GM19238 (cell line): ENCODE measurements at regions not wholly inside any gene's neighbourhood (a gene's known extent, or its start where the extent isn't known, plus 50 kb on each side); places are given as distances from the start of the nearest gene placed in this dataset.
"Not testable (repeated sequence)": the region's sequence is repeated elsewhere in the genome, so short reads cannot be mapped to it uniquely, and the experiment has no call there.

ENCODE experiments used
- DNase-seq: peaks from one replicate; pipeline ENCODE4 v3.0.0; 2011; ENCODE audit warnings: low spot score; ENCODE audit not compliant: insufficient read length

DNA sequence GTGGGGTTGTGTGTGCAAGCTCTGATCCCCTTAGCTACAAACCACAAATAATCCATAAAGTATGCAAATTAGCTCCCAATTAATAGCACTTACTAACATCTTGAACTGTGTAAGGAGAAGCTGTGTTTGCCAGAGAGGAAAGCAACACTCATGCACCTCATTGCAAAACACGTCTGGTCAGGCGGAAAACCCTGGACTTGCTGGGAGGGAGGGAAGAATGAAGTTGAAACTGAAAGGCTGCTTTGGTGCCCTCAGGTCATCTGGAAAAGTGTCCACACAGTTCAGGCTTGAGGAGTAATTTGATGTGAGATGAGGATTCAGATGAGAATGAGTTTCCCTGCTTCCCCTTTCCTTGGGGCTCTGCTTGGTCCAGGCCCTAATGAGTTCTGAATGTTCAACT, 185.5 kb upstream of the ANKRD28 start:
- DNase-seq = no peak

DNA sequence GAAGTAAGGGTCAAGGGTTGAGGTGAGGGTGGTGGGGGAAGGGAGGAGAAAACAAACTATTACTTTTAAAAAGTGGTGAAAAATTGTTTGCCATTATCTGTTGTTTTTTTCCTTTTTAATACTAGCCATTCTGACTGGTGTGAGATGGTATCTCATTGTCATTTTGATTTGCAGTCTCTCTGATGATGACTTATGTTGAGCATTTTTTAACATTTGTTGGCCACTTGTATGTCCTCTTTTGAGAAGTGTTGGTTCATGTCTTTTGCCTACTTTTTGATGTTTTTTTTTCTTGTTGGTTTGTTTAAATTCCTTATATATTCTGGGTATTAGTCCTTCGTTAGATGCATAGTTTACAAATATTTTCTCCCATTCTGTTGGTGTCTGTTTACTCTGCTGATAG, 185.9 kb upstream of the ANKRD28 start:
- no peak for DNase-seq

DNA sequence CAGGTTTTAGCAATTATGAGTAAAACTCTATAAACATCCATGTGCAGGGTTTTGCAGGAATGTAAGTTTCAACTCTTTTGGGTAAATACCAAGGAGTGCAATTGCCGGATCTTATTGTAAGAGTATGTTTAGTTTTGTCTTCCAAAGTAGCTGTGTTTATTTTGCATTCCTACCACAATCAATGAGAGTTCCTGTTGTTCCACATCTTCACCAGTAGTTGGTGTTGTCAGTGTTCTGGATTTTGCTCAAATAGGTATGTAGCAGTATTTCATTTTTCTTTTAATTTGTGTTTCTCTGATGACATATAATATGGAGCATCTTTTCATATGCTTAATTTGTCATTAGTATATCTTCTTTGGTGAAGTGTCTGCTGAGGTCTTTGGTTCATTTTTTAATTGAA, 185.1 kb upstream of the GALNT15 start:
- no peak for DNase-seq

DNA sequence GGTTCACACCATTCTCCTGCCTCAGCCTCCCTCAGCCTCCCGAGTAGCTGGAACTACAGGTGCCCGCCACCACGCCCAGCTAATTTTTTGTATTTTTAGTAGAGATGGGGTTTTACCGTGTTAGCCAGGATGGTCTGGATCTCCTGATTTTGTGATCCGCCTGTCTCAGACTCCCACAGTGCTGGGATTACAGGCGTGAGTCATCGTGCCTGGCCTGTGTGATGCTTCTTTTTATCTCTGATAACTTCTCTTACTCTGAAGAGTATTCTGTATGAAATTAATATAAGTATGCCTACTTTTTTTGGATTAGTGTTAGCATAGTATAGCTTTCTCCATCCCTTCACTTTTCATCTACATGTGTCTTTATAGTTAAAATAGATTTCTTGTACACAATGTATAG, 180.8 kb upstream of the GALNT15 start:
- not testable (repeated sequence) for DNase-seq

DNA sequence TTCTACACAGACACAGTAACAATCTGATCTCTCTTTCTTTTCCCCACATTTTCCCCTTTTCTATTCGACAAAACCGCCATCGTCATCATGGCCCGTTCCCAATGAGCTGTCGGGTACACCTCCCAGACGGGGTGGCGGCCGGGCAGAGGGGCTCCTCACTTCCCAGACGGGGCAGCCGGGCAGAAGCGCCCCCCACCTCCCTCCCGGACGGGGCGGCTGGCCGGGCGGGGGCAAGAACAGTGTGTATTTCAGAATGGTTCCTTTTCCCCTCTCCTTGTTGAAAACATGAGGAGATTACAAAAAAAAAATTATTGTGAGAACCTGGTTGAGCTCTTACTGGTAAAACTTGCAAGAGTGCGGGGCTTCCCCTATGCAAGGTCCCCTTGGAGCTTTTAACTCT, 178.0 kb upstream of the GALNT15 start:
- not testable (repeated sequence) for DNase-seq

DNA sequence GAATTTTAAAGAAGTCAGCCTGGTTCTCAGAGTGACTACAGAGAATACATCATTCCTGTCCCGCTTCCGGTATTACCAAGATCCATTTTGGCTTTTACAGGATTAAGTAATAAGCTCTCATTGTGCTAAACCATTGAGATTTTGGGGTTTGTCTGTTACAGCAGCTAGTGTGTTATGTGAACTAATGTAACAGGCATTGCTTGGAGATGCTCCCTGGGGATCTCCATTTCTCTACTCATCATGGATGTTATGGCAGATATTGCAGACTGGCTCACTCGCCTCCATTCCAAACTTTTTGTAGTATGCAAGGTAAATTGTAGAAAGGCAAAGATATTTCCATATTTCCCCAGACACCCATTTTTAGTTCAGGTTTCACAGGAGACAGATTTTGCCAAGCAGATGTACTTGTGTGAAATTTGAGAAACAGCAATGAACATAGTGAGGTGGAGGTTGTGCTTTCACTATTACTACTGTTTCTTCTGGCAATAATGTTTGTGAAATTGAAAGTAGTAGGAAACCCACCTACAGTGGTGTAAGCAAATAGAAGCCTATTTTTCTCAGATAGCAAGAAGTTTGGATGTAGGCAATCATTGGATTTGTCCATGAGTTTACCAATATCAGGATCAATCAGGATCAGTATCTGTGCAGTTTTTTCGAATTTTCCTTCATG, 177.1 kb upstream of the GALNT15 start:
- peak; percentile 3 for DNase-seq

DNA sequence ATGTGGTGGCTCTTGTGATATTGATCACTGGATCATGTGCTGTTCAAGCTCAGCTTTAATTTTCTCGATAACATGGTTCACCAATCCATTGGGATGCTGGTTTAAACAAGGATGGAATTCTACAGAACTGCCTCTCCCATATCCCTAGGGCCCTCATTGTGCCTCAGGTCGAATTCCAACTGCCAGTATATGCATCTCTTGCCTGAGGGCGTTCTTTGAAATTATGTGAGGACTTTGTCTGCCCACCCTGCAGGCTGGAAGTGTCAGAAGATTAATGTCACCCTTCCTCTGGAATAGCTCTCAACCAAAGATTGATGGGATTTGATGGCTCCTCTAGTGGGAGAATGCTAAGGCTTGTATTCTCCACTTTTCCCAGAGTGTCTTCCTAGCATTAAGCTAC, 175.6 kb upstream of the GALNT15 start:
- no peak for DNase-seq

DNA sequence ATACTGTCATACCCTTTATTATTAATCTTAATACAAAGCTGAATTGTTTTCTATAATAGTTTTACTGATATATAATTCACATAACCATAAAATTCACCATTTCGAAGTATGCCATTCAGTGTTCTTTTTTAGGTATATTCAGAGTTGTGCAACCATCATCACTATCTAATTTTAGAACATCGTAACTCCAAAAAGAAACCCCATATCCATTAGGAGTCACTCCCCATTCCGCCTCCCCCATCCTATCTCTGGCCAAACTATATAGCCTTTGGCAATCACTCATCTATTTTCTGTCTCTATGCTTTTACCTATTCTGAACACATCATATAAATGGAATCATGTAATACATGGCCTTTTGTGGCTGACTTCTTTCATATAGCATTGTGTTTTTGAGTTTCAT, 169.7 kb upstream of the GALNT15 start:
- no peak for DNase-seq

DNA sequence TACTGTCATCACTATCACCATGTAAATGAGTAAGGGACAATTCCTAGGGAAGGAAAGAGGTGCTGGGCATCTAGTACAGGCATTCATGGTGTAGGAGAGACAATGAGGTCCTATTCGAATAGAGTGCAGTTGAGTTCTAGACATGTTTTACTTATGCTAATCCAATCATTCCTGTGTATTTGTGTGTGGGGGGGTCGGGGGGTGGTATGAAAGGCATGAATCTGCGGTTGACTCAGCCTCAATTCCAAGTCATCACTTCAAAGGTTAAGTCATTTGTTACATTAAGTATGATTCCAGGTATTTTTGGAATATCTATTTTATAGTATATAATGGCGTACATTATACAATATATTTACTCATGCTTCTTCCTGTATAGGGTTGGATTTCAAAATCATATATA, 163.1 kb upstream of the GALNT15 start:
- DNase-seq = no peak

DNA sequence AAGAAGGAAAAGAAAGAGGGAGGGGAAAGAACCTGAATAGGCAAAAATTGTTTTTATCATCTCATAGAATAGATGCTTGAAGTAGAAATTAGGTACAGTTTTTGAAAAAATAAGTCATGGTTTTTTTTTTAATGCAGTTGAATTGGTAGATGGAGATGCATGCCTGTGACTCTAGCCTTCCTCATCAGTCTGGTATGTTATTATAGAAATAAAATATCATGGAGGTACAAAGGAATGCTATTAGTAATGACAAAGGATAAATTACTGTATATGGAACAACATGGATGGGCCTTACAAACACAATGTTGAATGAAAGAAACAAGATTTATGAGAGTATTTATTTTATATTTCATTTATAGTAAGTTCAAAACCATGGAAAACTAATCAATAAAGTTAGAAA, 162.4 kb upstream of the GALNT15 start:
- no peak for DNase-seq

DNA sequence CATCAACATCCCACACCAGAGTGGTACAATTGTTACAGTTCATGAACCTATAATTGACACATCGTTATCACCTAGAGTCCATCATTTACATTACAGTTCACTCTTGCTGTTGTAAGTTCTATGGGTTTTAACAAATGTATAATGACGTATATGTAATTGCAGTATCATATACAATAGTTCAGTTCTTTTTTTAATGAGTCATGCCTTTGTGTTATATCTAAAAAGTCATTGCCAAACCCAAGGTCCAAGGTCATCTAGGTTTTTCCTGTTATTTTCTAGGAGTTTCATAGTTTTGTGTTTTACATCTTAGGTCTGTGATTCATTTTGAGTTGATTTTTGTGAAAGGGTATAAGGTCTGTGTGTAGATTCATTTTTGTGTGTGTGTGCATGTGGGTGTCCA, 160.9 kb upstream of the GALNT15 start:
- no peak for DNase-seq

DNA sequence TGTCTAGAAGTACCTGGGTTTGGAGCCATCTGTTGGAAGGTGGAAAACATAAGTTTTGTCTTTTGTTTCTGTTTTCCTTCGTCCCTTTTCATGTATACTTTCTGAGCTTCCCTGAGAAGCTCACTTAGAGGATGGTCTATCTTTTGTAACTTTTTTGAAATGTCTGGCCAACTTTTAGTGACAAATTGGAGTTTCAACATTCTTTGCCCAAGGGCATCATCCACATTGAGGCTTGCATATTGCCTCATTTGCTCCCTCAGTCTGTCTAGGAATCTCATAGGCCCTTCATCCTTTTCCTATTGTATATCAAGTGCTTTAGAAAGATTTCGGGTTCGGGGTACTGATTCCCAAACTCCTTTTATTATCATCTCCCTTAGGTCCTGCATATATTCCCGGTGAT, 152.7 kb upstream of the GALNT15 start:
- DNase-seq = not testable (repeated sequence)

DNA sequence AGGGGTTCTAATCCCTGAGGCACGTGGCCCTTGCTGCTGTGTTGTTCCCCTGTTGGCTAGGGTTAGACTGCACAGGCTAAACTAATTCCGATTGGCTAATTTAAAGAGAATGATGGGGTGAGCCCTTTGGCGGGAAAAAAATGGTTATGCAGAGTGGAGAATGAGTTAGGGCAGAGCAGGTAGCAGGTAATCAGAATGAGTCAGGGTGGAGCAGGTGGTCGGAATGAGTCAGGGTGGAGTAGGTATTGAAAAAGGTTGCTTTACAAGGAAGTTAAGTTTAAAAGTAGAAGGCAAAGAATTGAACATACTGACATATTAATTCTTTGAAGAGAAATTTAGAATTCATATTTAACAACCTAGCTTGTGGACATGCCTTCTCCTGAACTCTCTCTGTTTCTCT, 150.6 kb upstream of the GALNT15 start:
- DNase-seq = not testable (repeated sequence)

DNA sequence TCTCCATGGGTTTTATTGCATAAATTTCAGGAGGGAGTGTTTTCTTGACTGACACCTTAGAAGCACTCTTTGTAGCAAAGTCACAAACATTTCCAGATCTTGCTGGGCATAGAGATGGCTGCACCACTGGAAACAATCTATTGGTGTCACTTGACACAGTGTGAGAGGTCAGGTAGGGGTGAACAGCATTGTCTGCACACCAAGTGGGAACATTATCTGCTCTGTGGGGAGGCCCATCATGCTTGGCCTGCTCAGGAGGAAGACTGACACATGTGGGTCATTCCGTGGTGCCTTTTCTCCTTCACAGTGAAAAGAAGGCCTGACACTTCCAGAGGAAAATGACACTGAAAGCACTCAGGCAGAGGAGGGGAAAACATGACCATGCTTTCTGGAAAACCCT, 149.9 kb upstream of the GALNT15 start:
- DNase-seq = no peak

DNA sequence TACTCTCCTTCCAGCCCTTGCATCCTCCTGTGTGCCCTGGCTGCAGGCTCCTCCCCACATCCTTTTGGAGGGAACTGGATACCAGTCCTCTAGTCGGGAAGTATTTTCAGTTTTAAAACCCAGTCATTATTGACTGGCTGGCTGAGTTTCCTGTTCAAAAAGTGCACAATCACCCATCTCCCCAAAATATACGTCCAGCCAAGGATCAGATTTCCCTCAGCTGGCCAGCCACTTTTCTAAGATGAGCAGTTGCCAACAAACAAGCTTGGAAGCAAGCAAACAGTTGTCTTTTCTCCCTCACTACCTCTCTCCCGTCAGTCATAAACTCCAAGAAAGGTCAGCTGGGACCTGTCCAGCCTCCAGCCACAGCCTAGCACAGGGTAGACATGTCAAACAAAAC, 147.7 kb upstream of the GALNT15 start:
- DNase-seq = no peak

DNA sequence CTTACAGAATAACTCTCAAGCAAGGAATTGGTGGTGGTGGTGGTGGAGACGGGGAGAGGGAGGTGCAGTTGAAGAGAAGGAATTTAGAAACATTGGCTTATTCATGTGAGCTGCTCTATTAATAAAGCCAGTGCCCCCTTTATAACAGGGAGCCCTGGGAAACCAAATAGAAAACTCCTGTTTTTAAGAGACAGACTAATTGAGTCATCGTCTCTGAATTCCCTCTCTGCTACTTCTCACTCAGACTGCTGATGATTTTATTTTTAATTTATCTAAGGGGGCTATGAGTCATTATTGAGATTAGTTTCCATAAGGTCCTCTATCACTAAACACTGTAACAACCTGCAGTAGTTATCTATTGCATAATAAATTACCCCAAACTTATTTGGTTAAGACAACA, 145.9 kb upstream of the GALNT15 start:
- DNase-seq = no peak

DNA sequence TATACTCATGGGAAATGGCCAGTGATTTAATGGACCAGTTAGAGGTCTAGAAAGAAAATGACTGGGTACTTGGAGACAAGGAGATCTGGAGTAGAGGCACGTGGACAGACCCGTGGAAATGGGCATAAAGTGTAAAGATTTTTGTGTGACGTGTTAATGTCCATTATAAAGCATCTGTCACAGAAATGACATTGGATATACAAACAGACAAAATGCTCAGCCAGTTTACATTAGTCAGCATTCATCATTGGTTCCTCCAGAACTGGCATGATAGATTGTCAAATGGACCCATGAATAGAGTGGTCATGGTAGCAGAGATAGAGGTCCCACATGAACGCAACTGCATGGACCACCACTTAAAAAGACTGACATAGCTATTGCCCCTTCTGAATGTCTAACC, 144.1 kb upstream of the GALNT15 start:
- no peak for DNase-seq

DNA sequence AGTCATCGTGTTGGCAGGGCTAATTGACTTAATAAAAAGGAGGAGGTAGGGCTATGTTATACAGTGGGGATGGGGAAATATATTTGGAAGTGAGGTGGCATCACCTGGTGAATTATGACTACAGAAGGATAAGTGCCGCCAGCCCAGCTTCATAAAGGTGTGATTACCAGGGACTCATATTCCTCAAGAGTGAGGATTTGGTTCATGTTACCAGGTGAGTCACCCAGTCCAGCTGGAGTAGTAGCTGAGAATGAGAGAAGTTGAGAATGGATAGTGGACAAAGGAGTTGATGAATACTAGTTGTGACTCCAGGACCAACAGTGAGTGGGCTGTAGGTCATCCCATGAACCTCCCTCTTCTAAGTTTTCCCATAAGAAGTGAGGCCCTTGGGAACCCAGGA, 143.0 kb upstream of the GALNT15 start:
- no peak for DNase-seq

DNA sequence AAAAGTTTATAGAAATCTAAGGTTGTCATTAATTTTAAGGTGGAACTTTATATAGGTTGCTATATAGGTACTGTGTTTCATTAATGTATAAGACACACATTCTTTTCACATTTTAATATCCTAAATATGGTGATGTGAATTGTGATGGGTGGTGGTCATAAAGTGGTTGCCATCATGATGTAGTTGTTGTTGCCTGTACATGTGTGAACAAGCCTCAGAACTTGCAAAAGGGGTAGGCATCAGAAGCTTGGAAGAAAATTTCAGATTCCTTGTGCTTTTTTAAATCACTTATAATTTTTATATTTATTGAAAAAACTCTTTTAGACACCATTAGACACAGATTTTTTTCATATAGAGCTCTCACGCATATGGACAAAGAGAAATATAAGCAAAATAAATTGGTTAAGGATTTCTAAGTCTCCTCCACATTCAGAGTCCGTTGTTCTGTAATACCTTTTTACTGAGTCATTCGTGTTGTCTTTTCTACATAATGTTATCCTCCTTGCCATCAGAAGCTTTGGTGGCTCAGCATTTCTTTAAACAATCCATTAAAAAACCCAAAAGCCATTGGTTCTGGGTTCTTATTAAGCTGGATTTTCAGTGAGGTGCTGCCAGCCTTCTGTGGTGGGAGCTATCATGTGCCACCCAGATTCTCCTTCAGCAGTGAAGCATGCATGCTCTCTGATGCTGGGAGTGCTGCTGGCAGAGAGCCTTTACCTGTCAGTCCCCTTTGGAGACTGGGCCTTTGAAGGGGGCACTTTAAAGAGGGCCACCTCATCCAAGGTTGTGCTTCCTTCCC, 140.4 kb upstream of the GALNT15 start:
- DNase-seq = no peak

DNA sequence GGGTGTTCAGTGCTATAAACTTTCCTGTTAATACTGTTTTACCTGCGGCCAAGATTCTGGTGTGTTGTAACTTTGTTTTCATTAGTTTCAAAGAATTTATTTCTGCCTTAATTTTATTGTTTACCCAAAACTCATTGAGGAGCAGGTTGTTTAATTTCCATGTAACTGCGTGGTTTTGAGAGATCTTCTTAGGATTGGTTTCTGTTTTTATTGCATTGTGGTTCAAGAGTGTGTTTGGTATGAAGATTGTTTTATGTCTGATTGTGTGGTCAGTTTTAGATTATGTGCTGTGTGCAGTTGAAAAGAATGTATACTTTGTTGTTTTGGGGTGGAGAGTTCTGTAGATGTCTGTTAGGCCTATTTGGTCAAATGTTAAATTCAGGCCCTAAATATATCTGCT, 133.5 kb upstream of the GALNT15 start:
- no peak for DNase-seq

DNA sequence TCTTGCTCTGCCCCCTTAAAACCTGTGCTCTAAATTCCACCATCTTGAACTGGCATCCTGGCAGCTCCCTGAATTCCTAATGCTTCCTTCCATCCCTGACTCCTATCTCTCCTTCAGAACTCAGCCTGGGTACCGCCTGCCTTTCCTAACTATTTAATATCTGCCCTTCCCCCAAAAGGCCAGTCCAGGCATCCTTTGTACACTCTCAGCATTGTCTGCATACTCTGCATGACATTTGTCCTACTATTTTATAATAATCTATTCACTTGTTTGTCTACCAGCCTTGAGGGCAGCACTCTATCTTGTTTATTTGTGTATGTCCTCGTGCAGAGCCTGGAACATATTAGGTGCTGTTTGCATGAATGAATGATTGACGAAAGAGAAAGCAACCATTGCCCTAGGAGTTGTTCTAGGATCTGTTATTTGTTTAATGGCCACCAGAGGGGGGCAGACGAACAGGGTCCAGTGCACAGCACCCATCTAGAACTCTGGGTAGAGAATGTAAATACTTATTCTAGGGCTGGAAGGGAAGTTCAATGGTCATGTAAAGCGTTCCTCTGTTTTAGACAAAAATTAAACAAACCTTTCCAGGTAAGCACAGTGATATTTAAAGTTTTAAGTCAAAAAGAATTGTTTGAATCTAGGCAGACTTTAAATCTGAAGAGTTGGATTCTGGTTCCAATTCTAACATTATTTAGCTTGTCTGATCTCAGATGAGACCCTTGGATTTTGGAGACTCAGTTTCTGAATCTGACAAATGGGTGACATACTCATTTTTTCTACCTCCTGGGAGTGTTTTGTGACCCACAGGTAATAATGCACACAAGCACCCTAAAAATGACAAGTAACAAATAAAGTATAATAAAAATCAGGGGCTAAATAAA, 125.8 kb upstream of the GALNT15 start:
- DNase-seq = peak; percentile 51
